MM.1S (cell line): ENCODE measurements at regions not wholly inside any gene's neighbourhood (a gene's known extent, or its start where the extent isn't known, plus 50 kb on each side); places are given as distances from the start of the nearest gene placed in this dataset.

Source experiments
- EZH2 ChIP-seq: fragments of 300-600 bp; sonication (generic); optimal IDR thresholded peaks from 2 replicates; pipeline ENCODE3; 2017; ENCODE audit warnings: low read depth, mild to moderate bottlenecking, antibody characterized with exemption, low read length, mixed read lengths
- EZH2phosphoT487 ChIP-seq: fragments of 300-600 bp; sonication (generic); IDR thresholded peaks from 2 replicates; pipeline ENCODE4 v1.6.1; 2018; ENCODE audit warnings: antibody characterized with exemption, low read length
- TF ChIP-seq, protein P1 (sequence below): fragments of 300-600 bp; sonication (generic); IDR thresholded peaks from 2 replicates; pipeline ENCODE4 v1.5.1; 2016; ENCODE audit warnings: antibody characterized with exemption, low read length, mixed read lengths

DNA sequence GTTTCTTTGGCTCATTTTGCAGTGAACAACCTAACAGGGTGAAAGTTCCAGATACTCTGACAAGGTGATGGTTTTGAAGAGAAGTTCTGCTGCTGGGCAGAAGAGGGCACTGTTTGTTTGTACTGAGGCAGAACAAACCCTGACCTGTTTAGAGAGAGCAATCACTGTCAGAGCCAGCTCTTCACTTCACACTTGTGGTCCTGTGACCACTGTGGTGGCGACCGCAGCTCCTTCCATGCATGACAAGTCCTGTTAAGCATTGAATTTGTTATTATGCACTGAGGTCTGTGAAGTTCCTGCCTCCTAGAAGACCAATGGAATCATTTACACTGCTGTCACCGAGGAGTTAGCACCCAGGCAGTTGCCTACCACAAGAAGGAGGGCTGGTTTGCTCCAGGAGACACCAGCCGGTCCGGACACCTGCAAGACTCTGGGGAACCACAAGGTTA, 86.6 kb downstream of the ZNF330 start:
- TF ChIP-seq EZH2 (no peak), EZH2phosphoT487 (no peak)
- TF ChIP-seq, protein P1, sequence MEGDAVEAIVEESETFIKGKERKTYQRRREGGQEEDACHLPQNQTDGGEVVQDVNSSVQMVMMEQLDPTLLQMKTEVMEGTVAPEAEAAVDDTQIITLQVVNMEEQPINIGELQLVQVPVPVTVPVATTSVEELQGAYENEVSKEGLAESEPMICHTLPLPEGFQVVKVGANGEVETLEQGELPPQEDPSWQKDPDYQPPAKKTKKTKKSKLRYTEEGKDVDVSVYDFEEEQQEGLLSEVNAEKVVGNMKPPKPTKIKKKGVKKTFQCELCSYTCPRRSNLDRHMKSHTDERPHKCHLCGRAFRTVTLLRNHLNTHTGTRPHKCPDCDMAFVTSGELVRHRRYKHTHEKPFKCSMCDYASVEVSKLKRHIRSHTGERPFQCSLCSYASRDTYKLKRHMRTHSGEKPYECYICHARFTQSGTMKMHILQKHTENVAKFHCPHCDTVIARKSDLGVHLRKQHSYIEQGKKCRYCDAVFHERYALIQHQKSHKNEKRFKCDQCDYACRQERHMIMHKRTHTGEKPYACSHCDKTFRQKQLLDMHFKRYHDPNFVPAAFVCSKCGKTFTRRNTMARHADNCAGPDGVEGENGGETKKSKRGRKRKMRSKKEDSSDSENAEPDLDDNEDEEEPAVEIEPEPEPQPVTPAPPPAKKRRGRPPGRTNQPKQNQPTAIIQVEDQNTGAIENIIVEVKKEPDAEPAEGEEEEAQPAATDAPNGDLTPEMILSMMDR, result peak; percentile 61
